ENCODE measurements at regions not wholly inside any gene's neighbourhood (a gene's known extent, or its start where the extent isn't known, plus 50 kb on each side); places are given as distances from the start of the nearest gene placed in this dataset.

GRCh38 chr2:211270257-211270656, 713.9 kb downstream of the CPS1 start:
- Histone ChIP-seq H3K27ac (no peak overlapping the region), H3K36me3 (no peaks in the 10 kb centered on the region), H3K27me3 (no peaks in the 10 kb centered on the region), H3K9me3 (peaks cover 4 to 18% (median 8%) of the 10 kb centered on the region in 4 donors), H3K4me3 (no peak overlapping the region), H3K4me1 (no peaks in the 10 kb centered on the region)
- DNase-seq, result no peak
- TF ChIP-seq, protein P1, sequence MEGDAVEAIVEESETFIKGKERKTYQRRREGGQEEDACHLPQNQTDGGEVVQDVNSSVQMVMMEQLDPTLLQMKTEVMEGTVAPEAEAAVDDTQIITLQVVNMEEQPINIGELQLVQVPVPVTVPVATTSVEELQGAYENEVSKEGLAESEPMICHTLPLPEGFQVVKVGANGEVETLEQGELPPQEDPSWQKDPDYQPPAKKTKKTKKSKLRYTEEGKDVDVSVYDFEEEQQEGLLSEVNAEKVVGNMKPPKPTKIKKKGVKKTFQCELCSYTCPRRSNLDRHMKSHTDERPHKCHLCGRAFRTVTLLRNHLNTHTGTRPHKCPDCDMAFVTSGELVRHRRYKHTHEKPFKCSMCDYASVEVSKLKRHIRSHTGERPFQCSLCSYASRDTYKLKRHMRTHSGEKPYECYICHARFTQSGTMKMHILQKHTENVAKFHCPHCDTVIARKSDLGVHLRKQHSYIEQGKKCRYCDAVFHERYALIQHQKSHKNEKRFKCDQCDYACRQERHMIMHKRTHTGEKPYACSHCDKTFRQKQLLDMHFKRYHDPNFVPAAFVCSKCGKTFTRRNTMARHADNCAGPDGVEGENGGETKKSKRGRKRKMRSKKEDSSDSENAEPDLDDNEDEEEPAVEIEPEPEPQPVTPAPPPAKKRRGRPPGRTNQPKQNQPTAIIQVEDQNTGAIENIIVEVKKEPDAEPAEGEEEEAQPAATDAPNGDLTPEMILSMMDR (IDR thresholded peaks at IDR 0.05), result no peak
- TF ChIP-seq EP300 (IDR thresholded peaks at IDR 0.05) (no peak), POLR2AphosphoS5 (IDR thresholded peaks at IDR 0.05) (no peak), POLR2A (IDR thresholded peaks at IDR 0.05) (no peak)
- intact Hi-C loops (cut with DNase I; ENCODE audit: low total_unique reads), result no loop called here
- 50 to 72% (median 68%) methylated on average over 1 of the region's 1 CpG for WGBS, 5 donors

DNA sequence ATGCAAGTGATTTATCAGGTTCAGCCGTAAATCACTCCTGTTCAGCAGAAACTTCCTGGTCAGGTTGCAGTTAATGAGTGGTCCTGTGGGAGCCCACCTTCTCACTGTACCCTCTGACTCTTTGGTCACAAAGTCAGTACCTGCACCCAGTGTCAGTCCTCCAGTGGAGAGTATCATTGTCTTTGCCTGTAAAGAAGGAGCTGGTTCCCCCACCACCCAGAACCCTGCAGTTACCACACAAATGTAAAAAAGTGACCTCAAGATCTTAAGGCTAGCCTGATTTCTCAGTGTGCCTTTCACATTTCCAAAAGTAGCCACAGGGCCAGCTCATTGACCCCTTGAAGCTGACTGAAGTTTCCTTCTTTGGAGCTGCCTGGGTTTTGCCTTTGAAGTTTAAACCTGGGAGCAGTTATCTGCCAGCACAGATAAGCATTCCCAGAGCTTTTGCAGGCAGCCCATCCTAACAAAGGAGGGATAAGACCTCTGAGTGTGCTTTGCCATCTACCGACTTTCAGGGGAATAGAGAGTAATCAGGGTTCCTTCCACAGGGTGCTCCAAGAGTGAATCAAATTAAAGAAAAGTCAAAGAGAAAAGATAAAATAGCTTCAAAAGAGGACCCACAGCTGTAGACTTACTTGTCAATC, 725.2 kb downstream of the CPS1 start:
- H3K36me3 ChIP-seq, result no peaks in the 10 kb centered on the region
- DNase-seq, result no peak
- no peak overlapping the region for H3K27ac ChIP-seq
- no peaks in the 10 kb centered on the region for H3K27me3 ChIP-seq
- no peaks in the 10 kb centered on the region for H3K4me1 ChIP-seq
- H3K4me3 ChIP-seq, result no peak overlapping the region
- TF ChIP-seq EP300 (IDR thresholded peaks at IDR 0.05) (no peak), POLR2A (IDR thresholded peaks at IDR 0.05) (no peak), POLR2AphosphoS5 (IDR thresholded peaks at IDR 0.05) (no peak)
- TF ChIP-seq, protein P1 (IDR thresholded peaks at IDR 0.05), result no peak
- H3K9me3 ChIP-seq, result no peaks in the 10 kb centered on the region
- 36 to 58% (median 47%) methylated on average over 2 of the region's 2 CpGs for WGBS, 5 donors
- intact Hi-C loops (cut with DNase I; ENCODE audit: low total_unique reads), result no loop called here

- no peaks in the 10 kb centered on the region for H3K36me3 ChIP-seq
- H3K27me3 ChIP-seq, result no peaks in the 10 kb centered on the region
- TF ChIP-seq POLR2AphosphoS5 (IDR thresholded peaks at IDR 0.05) (no peak), EP300 (IDR thresholded peaks at IDR 0.05) (no peak), POLR2A (IDR thresholded peaks at IDR 0.05) (no peak)
- TF ChIP-seq, protein P1 (IDR thresholded peaks at IDR 0.05), result no peak
- no peak overlapping the region for H3K4me3 ChIP-seq
- H3K9me3 ChIP-seq, result no peaks in the 10 kb centered on the region
- no peaks in the 10 kb centered on the region for H3K4me1 ChIP-seq
- H3K27ac ChIP-seq, result no peak overlapping the region
- 53 to 64% (median 60%) methylated on average over 4 of the region's 4 CpGs for WGBS, 5 donors
- intact Hi-C loops (cut with DNase I; ENCODE audit: low total_unique reads), result no loop called here
- no peak for DNase-seq
Measured at GRCh38 chr2:211302676-211303075, 746.3 kb downstream of the CPS1 start.

- 41 to 54% (median 50%) methylated on average over 3 of the region's 3 CpGs for WGBS, 5 donors
- Histone ChIP-seq H3K4me3 (no peak overlapping the region), H3K9me3 (no peaks in the 10 kb centered on the region), H3K36me3 (no peaks in the 10 kb centered on the region), H3K4me1 (no peaks in the 10 kb centered on the region), H3K27me3 (no peaks in the 10 kb centered on the region), H3K27ac (no peak overlapping the region)
- no peak for TF ChIP-seq POLR2A (IDR thresholded peaks at IDR 0.05)
- TF ChIP-seq, protein P1 (IDR thresholded peaks at IDR 0.05), result no peak
- no peak for DNase-seq
- intact Hi-C loops (cut with DNase I; ENCODE audit: low total_unique reads), result no loop called here
Measured at GRCh38 chr2:211306929-211307328, 750.5 kb downstream of the CPS1 start.

Small RNA genes lying in the stretch of these regions (small RNA-seq; reads per million reads assigned to genes)
- gene AC013404.1, result 0 reads per million in 4 donors

Measured in stomach (tissue), 8 donors.